Kidney epithelial cell (primary cell): ENCODE measurements at regions not wholly inside any gene's neighbourhood (a gene's known extent, or its start where the extent isn't known, plus 50 kb on each side); places are given as distances from the start of the nearest gene placed in this dataset.
A peak's percentile ranks its signal among the peaks of the same experiment; 100 is the strongest.

ENCODE experiments used
- DNase-seq: peaks from one replicate; pipeline ENCODE4 v3.0.0-alpha.2; 2010; ENCODE audit warnings: low read depth
- H3K27me3 ChIP-seq: 2 replicates; pipeline ENCODE4 v1.6.0; 2011; ENCODE audit warnings: low read length; ENCODE audit not compliant: control insufficient read depth, insufficient read depth
- H3K36me3 ChIP-seq: 2 replicates; pipeline ENCODE4 v1.5.1; 2011; ENCODE audit warnings: low read length; ENCODE audit not compliant: control insufficient read depth, insufficient read depth
- H3K4me3 ChIP-seq: 2 replicates; pipeline ENCODE4 v1.5.1; 2011; ENCODE audit warnings: low read depth, mild to moderate bottlenecking, control low read depth, low read length
- CTCF ChIP-seq: IDR thresholded peaks from 2 replicates; pipeline ENCODE4 v1.5.1; 2011; ENCODE audit warnings: mild to moderate bottlenecking, moderate library complexity, low read length, control low read depth, inconsistent platforms; ENCODE audit not compliant: insufficient read depth, poor library complexity, severe bottlenecking

DNA sequence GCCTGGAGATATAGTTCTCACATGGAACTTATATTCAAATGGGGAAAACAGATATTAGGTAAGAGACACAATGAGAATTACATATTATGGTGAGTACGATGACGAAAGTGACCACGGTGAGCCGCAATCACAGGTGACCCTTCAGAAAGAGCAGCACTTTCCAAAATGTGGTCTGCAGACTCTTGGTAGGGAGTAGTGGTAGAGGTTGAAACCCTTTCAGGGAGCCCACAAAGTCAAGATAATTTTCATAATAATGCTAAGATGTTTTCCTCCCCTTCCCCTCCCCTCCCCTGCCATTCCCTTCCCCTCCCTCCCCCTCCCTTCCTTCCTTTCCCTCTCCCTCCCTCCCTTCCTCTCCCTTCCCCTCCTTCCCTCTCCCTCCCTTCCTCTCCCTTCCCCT, 83.5 kb upstream of the AKT3 start:
- no peak for DNase-seq
- Histone ChIP-seq H3K27me3 (no peaks in the 10 kb centered on the region), H3K36me3 (no peaks in the 10 kb centered on the region), H3K4me3 (no peak overlapping the region)
- no peak for TF ChIP-seq CTCF

GRCh38 chr1:243931957-243932356, 81.9 kb upstream of the AKT3 start:
- H3K27me3 ChIP-seq, result no peaks in the 10 kb centered on the region
- no peaks in the 10 kb centered on the region for H3K36me3 ChIP-seq
- no peak for TF ChIP-seq CTCF

DNA sequence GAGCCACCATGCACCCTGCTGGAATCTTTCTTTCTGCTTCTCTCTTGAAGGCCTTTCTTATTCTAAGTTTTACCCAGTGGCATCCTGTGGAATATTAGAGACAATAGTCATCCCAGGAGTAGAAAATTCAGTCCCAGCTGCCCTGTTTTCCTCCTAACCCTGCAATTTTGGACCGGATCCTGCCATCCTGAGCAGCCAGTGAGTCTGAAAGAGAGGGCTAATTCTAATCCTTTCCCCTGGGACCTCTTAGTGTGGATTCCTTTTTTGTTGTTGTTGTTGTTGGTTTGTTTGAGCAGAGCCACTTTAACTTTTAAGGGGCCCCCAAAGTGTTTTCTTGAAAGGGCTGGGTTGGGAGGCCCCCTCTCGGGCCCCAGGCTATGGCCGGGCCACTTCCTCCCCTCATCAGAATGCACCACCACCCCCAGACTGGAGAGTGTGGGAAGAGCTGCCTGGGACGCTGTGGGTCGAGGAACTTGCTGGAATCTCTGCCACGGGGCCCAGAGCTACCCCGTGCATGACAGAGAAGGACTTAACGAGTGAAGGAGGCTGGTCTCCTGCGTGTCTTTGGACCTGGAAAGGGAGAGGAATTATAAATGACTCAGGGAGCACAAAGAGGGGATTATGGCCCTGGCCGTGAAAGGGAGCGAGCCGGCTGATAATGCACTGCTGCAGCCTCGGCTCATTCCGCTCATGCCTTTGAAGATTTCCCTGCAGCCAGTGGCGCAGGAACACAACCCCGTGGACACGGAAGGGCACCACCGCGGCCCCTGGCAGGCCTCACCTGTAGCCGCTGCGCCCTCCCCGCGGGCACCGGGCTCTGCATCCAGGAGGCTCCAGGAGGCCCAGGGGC, 81.0 kb upstream of the AKT3 start:
- Histone ChIP-seq H3K27me3 (no peaks in the 10 kb centered on the region), H3K4me3 (no peak overlapping the region), H3K36me3 (no peaks in the 10 kb centered on the region)
- no peak for DNase-seq
- TF ChIP-seq CTCF, result no peak

More at GRCh38 chr1:243931957-243932356, 81.9 kb upstream of the AKT3 start:
- no peak overlapping the region for H3K4me3 ChIP-seq
- no peak for DNase-seq

GRCh38 chr1:243927381-243927780, 77.3 kb upstream of the AKT3 start:
- no peak for DNase-seq
- Histone ChIP-seq H3K27me3 (no peaks in the 10 kb centered on the region), H3K4me3 (no peak overlapping the region), H3K36me3 (no peaks in the 10 kb centered on the region)
- no peak for TF ChIP-seq CTCF

GRCh38 chr1:243926803-243927245, 76.8 kb upstream of the AKT3 start:
- DNase-seq, result peak; percentile 86
- no peaks in the 10 kb centered on the region for H3K36me3 ChIP-seq
- H3K27me3 ChIP-seq, result no peaks in the 10 kb centered on the region
- H3K4me3 ChIP-seq, result no peak overlapping the region
- no peak for TF ChIP-seq CTCF

GRCh38 chr1:243926299-243926698, 76.3 kb upstream of the AKT3 start:
- H3K36me3 ChIP-seq, result no peaks in the 10 kb centered on the region
- H3K4me3 ChIP-seq, result no peak overlapping the region
- H3K27me3 ChIP-seq, result no peaks in the 10 kb centered on the region
- no peak for TF ChIP-seq CTCF
- DNase-seq, result no peak
